ENCODE measurements at regions not wholly inside any gene's neighbourhood (a gene's known extent, or its start where the extent isn't known, plus 50 kb on each side); places are given as distances from the start of the nearest gene placed in this dataset.

GRCh38 chr3:144361002-144361401 is 389.4 kb downstream of the DIPK2A start:
- TF ChIP-seq SP1 (IDR thresholded peaks at IDR 0.05) (no peak), ELF4 (IDR thresholded peaks at IDR 0.05) (no peak), NFRKB (IDR thresholded peaks at IDR 0.05) (no peak), PKNOX1 (IDR thresholded peaks at IDR 0.05) (no peak), FOXM1 (IDR thresholded peaks at IDR 0.05; ENCODE audit: borderline replicate concordance) (no peak), SUZ12 (IDR thresholded peaks at IDR 0.05) (no peak), FOXA1 (IDR thresholded peaks at IDR 0.05) (no peak), TARDBP (IDR thresholded peaks at IDR 0.05) (no peak), LEF1 (IDR thresholded peaks at IDR 0.05; ENCODE audit: borderline replicate concordance) (no peak), HDGF (IDR thresholded peaks at IDR 0.05; ENCODE audit: borderline replicate concordance) (no peak), CTBP1 (IDR thresholded peaks at IDR 0.05; ENCODE audit: borderline replicate concordance) (no peak), FOXK2 (IDR thresholded peaks at IDR 0.05) (no peak)
